HG02623 (cell line): ENCODE measurements at regions not wholly inside any gene's neighbourhood (a gene's known extent, or its start where the extent isn't known, plus 50 kb on each side); places are given as distances from the start of the nearest gene placed in this dataset.

ENCODE experiments used
- ATAC-seq: cut with Tn5 transposase; IDR thresholded peaks from one replicate; pipeline ENCODE4 v1.9.1; 2021; ENCODE audit warnings: moderate library complexity; ENCODE audit not compliant: unreplicated experiment

- ATAC-seq, result no peak
Measured at GRCh38 chr4:181688872-181689271, 554.3 kb upstream of the TENM3 start.

- ATAC-seq, result no peak
Measured at GRCh38 chr4:181690498-181690897, 552.7 kb upstream of the TENM3 start.

DNA sequence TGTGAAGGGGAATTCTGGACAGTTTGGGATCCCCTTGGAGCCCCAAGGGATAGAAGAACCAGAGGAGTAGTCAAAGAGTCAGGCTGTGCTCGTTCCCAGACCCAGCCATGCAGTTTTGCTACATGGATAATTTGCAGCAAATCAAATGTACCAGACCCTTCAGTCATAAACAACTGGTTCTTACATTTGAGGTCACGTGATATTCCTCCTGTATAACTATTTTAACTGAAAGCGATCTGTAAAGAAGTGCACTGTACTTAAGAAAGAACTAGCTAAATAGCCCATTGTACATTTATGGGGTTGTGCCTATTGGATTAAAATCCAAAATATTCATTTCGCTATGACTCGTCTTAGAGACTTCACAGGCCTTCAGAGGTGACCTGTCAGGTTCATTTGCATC is 550.2 kb upstream of the TENM3 start:
- no peak for ATAC-seq

DNA sequence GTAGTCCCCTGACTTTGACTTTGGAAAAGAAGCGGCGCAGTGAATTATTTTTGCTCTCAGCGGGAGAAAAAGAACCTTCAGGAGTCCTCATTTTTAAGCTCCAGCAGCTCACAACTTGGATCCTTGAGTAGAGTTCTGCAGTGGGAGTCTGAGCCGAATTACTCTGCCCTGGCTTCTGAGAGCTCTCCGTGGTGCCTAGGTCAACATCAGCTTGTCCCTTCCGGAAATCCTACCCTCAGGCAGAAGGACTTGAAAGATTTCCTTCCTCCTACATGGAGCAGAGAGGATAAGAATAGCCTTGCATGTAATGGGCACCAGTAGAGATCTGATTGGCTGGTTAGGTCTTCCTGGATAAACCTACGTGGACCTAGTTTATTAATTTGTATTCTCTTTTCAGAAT is 549.7 kb upstream of the TENM3 start:
- ATAC-seq, result no peak

DNA sequence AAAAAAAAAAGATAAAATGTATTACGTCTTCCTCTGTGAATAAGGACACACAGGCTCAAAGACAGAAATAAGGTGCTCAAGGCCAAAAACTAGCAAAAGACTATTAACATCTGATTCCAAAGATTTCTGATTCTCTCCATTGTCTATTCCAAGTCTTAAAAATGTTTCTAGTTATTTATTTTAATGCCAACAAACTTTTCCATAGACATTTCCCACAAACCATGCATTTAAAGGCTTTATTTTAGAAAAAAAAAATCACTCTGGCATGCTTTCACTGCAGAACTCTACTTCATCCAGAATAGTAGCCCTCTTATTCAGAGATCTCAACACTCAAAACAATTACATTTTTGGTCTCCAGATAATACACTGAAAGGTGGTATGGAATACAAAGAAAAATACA is 545.0 kb upstream of the TENM3 start:
- ATAC-seq, result no peak

DNA sequence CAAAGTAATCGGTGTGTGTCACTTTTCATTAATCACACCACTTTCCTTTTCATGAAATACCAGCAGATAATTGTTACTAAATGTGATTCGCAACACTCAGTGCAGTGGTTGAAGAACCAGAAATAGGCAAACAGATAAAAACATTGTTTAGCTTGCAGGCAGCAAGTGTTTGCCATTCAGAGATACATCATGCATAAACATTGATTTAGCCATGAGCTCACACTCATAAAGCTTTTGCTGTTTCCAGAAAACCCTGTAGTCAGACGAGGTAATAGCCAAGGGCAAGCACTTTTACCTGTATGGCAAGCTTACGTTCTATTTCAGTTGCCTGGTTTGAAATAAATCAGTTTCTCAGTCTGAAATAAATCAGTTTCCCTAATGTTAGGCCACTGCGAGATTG is 542.0 kb upstream of the TENM3 start:
- ATAC-seq, result no peak

DNA sequence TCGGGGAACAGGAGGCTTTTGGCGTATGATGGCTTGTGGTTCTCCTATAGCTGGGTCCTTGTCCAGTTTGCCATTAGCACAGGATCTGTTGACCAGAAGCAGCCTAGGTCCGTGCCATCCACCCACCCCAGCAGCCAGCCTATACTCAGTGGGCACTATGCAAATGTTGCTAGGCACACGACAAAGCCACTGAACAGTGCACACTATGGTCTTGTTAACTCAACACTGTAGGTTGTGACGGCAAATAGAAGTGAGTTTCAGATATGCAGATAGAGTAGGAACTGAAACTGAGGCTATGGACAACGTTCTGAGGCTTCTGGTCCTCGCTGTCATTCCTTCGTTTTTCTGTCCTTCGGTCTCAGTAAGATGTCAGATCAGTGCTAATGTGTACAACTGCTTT is 541.3 kb upstream of the TENM3 start:
- no peak for ATAC-seq

DNA sequence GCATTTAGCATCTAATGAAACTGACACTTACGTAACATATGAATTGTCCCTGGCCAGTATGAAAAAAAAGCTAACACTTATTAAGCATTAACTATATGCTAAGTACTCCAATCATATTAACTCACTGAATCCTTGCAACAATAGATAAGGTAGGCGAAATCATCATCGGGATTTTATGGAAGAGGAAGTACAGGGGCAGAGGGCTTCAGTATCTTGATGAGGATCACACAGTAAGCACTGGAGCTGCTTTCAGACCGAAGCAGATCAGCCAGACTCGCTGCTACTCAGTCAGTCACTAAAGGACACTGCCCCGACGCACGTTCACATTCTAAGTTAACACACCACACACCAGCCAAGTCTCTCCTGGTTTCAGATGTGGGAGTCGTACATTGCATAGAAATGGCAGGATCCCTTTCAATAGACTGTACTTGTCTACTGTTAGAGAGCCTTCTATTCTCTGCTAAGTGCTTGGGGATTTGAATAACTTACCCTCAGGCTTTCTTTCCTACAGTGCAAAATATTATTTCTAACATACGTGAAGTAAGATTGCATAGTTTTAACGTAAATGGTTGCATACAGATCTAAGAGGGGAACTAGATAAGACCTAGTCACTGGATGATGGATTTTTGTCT is 540.2 kb upstream of the TENM3 start:
- no peak for ATAC-seq

DNA sequence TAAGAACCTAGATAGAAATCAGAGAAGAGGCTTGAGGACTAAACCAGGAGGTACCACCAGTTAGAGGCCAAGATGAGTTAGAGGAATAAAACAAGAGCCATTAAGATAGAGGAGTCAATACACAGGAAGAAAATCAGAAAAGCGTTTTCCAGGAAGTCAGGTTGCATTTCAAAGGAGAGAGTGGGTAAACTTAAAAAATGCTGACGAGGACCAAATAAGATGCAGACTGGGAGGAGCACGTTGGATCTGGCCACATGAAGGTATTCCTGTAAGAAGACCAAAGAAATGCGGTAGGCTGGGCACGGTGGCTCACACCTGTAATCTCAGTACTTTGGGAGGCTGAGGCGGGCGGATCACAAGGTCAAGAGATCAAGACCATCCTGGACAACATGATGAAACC is 533.1 kb upstream of the TENM3 start:
- ATAC-seq, result no peak

DNA sequence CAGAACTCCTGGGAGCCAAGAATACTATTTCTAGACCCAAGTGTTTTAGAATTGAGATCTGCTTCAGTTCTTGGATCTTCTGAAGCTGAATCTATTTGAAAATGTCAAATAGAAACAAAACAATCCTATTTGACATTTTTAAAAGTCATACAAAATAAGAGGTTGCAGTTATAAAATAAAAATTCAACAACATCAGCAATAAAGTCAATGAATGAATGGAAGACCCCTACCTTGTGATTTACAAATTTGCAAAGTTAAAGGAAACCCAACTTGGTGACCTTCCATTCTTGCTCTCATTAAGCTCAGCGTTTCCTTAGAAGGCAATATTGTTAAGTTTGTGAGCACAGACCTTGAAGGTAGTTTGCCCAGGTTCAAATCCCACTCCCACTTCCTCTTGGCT is 531.8 kb upstream of the TENM3 start:
- no peak for ATAC-seq

GRCh38 chr4:181728305-181728966 is 514.8 kb upstream of the TENM3 start:
- no peak for ATAC-seq

GRCh38 chr4:181731900-181732299 is 511.3 kb upstream of the TENM3 start:
- no peak for ATAC-seq

DNA sequence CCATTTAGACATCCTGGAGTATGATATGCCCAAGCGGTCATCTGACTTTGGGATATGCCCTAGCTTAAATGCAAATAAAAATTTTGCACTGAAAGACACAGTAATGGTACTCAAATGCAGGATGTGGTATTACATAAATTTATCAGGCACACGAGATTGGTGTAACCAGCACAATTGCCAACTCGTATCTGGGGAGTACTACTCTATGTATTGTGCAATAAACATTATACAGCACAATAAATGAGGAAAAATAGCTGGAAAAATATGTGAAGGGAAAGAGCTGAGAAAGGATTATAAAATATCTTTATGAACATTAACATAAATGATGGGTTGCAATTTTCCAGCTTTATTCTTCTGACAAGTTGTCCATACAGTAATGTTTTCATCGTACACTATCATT is 505.5 kb upstream of the TENM3 start:
- no peak for ATAC-seq

GRCh38 chr4:181739031-181739430 is 504.2 kb upstream of the TENM3 start:
- ATAC-seq, result no peak

DNA sequence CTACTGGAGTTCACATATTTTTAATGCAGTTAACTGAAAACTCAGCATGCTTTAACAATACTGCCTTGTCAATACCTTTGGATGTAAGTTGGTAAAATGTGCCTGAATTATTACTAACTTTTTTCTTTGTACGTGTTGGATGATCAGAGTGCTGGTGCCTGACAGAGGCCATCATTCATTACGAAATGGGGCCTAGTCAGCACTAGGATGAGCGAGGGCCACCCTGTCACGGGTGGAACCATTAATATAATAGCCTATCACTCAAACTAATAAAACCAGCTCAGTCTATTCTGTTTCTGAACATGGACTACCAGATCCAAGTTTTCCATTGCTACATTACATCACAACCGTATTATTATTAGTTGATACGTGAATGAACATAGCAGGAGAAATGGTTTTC is 501.7 kb upstream of the TENM3 start:
- ATAC-seq, result no peak

DNA sequence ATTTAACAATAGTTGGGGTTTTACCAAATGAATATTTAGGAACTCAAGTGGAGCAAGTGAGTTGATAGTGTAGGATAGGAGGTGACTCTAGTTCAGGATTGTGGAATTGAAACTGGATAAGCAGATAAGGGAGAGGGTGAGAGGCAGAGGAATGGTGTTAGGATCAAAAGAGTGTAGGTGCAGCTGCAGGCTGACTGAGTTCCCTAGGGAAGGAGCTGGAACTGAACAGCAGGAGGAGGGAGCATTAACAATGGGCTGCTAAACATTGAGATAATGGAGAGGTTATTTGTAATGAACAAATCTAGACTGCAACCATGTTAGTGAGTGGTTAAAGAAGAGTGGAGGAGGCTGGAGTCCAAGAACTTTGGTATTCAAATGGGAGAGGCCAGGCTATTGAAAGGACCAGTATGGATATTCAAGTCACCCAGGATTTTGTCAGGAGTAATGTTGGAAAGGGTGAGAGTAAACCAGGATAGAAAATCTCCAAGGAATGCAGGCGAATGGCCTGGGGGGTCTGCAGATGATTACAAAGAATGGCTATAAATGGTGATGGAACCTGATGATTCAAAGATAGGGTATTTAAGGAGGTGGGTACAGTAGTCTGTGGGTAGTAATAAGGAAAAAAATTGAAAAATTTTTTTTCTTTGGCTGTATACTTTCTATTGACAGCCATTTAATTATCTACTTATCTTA is 497.1 kb upstream of the TENM3 start:
- ATAC-seq, result no peak

DNA sequence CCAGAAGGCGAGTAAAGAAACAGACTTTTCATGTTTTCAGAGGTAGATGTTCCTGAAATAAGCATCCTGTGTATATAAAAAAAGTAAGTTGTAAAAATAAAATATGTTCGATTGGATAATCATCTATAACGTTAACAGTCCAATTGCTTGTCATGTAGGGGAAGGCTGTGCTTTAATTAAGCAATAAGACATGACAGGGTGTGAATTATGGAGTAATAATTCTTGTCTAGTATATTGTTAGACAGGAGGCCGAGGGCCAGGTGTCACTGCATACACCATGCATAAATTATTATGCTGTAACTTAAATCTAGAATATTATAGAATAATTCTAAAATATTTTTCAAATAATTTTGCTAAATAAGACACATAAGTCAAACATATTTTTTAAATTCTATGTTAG is 494.6 kb upstream of the TENM3 start:
- ATAC-seq, result no peak

- ATAC-seq, result no peak
Measured at GRCh38 chr4:181752516-181752915, 490.7 kb upstream of the TENM3 start.

DNA sequence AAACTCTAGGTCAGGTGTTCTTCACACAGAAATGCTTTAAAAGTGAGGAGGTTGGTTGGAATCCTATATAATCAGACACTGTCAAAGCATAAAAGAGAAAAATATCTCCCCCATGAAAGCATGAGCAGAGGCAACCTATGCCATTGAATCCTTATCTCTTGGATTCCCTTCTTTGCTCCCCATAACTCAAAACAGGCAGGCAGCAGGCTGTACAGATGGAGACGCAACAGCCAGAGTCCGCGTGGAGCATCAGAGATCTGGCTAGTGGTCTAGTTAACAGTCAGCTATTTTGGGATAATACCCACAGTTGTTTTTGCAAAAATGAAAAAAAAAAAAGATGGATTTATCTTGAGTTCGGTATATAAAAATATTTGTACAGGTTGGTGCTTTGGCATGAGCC is 490.0 kb upstream of the TENM3 start:
- no peak for ATAC-seq

DNA sequence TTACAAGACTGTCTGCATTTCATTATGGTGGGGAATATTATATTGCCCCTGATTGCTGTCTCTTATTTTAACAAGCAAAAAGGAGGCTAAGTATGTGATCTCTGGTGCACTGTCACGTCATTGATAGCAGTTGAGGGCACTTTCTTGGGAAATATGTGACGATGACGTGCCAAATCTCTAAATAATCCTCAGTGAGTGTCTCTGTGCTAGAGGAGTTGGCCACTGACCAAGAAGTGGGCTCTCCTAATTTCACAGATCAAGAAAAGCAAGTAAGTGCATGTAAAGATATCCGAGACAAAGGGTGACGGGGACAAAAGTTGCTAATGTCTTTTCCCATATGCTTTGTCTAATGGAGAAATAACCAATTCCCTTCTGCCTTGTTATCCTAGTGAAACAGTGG is 487.4 kb upstream of the TENM3 start:
- ATAC-seq, result no peak

DNA sequence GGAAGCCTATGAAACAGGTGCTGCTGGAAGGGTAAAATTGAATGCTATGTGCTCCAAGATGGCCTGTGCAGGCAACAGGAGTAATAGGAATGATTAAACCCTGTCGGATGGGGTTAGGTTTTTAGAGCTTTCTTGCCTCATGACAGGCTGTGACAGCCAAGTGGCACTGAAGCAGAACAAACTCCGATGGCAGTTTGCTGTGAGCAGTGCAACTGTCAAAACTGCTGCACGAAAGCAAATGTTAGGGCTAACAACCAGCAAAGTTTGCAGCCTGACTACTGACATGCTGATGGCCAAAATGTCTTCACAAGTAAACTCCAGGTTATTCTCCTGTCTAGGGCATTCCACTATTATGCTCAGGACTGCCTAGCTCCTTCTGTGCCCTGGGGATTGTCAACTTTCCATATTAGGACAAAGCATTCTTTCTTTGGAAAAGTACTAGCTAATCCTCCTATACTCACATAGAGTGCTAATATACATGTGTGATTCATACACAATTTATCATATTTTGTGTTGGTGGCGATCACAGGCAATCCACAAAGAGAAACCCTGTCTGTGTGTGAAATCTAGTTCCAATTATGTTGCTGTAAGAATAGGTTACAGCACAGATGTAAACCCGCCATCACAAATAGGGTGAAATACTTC is 486.6 kb upstream of the TENM3 start:
- ATAC-seq, result no peak

- ATAC-seq, result no peak
Measured at GRCh38 chr4:181757098-181757497, 486.1 kb upstream of the TENM3 start.
